ENCODE measurements at regions not wholly inside any gene's neighbourhood (a gene's known extent, or its start where the extent isn't known, plus 50 kb on each side); places are given as distances from the start of the nearest gene placed in this dataset.

GRCh38 chr4:66885501-66886165 lies 659.7 kb downstream of the CENPC start (continued):
- no peak for TF ChIP-seq ZNF687 (CRISPR knock-in tag; IDR thresholded peaks at IDR 0.05)
- no peak for TF ChIP-seq SALL2 (CRISPR knock-in tag; IDR thresholded peaks at IDR 0.05)
- TF ChIP-seq ZMYM3 (CRISPR knock-in tag; IDR thresholded peaks at IDR 0.05) = no peak
- no peak for TF ChIP-seq HNF1A (IDR thresholded peaks at IDR 0.05; ENCODE audit: low read depth)
- TF ChIP-seq HNF1A (CRISPR knock-in tag; IDR thresholded peaks at IDR 0.05; ENCODE audit: borderline replicate concordance) = no peak
- TF ChIP-seq STAT6 (CRISPR knock-in tag; IDR thresholded peaks at IDR 0.05; ENCODE audit: borderline replicate concordance) = no peak
- no peak for TF ChIP-seq CCAR2 (optimal IDR thresholded peaks at IDR 0.05; ENCODE audit: low read depth, low read length)
- TF ChIP-seq FOSL2 (CRISPR knock-in tag; IDR thresholded peaks at IDR 0.05) = no peak
- no peak for TF ChIP-seq GLMP (CRISPR knock-in tag; IDR thresholded peaks at IDR 0.05; ENCODE audit: borderline replicate concordance)
- TF ChIP-seq LBX2 (CRISPR knock-in tag; IDR thresholded peaks at IDR 0.05; ENCODE audit: borderline replicate concordance) = no peak
- no peak for TF ChIP-seq ZIK1 (CRISPR knock-in tag; IDR thresholded peaks at IDR 0.05; ENCODE audit: borderline replicate concordance, low read depth)

Measured in HepG2 (cell line).